NT2/D1 (cell line): ENCODE measurements at regions not wholly inside any gene's neighbourhood (a gene's known extent, or its start where the extent isn't known, plus 50 kb on each side); places are given as distances from the start of the nearest gene placed in this dataset.

Source experiments
- SUZ12 ChIP-seq: IDR thresholded peaks from 2 replicates; pipeline ENCODE4 v1.6.1; 2011; ENCODE audit not compliant: insufficient read length, insufficient read depth; ENCODE audit errors: extremely low read depth
- YY1 ChIP-seq: IDR thresholded peaks from 2 replicates; pipeline ENCODE4 v1.6.1; 2011; ENCODE audit not compliant: insufficient read length, insufficient read depth
- ZNF274 ChIP-seq: IDR thresholded peaks from 2 replicates; pipeline ENCODE4 v1.6.1; 2011; ENCODE audit warnings: mild to moderate bottlenecking, low read depth, low read length

- no peak for TF ChIP-seq YY1
- TF ChIP-seq ZNF274: no peak
- TF ChIP-seq SUZ12: no peak
These were observed 93.1 kb downstream of the PDGFA start for GRCh38 chr7:426510-426909.
